Left lung (tissue), 4 donors: ENCODE measurements at regions not wholly inside any gene's neighbourhood (a gene's known extent, or its start where the extent isn't known, plus 50 kb on each side); places are given as distances from the start of the nearest gene placed in this dataset.

Experiments
- ATAC-seq: fragments of 200-7000 bp; cut with Tn5 transposase; one replicate; pipeline ENCODE4 v1.9.1; 2020; ENCODE audit warnings: moderate library complexity
- DNase-seq, 4 donors: peaks; one replicate each; pipeline ENCODE4 v3.0.0-alpha.2; 2013 to 2020
- H3K27ac ChIP-seq, 2 donors: fragments of 200-600 bp; sonication (generic) in 1 of 2; one replicate each; pipeline versions ENCODE4 v1.5.0 to v1.8.0; 2020 to 2021
- H3K27me3 ChIP-seq, 2 donors: fragments of 200-600 bp; sonication (generic) in 1 of 2; one replicate each; pipeline versions ENCODE4 v1.5.0 to v1.8.0; 2020 to 2021
- H3K36me3 ChIP-seq, 2 donors: fragments of 200-600 bp; sonication (generic) in 1 of 2; one replicate each; pipeline versions ENCODE4 v1.5.0 to v1.8.0; 2020 to 2021
- H3K4me1 ChIP-seq, 2 donors: fragments of 200-600 bp; one replicate each; pipeline ENCODE4 v1.8.0; 2021
- H3K4me3 ChIP-seq, 2 donors: fragments of 200-600 bp; sonication (generic) in 1 of 2; one replicate each; pipeline versions ENCODE4 v1.5.0 to v1.8.0; 2020 to 2021; ENCODE audit warnings: mild to moderate bottlenecking in 1 of 2
- H3K9me3 ChIP-seq, 2 donors: fragments of 200-600 bp; sonication (generic) in 1 of 2; one replicate each; pipeline versions ENCODE4 v1.5.0 to v1.8.0; 2020 to 2021
- CTCF ChIP-seq, 2 donors: fragments of 200-600 bp; sonication (generic) in 1 of 2; IDR thresholded peaks; one replicate each; pipeline versions ENCODE4 v1.5.0 to v1.8.0; 2021; ENCODE audit warnings: antibody characterized with exemption in 2 of 2
- intact Hi-C, 2 donors: fragments of 100-400 bp; cut with DNase I; formaldehyde crosslinking; loops; one replicate each; pipeline versions ENCODE4 v1.11.2 to v1.14.2; 2022
- donor health status: DM: no; HTN: yes; CAD: no.
- donor health status: DM: no; HTN: no; CAD: no.

GRCh38 chr18:41206341-41206830, 748.6 kb upstream of the PIK3C3 start:
- H3K36me3 ChIP-seq = no peaks in the 10 kb centered on the region
- no peaks in the 10 kb centered on the region for H3K27me3 ChIP-seq
- TF ChIP-seq CTCF (IDR thresholded peaks at IDR 0.05) = no peak
- no peak for ATAC-seq
- H3K4me1 ChIP-seq = no peaks in the 10 kb centered on the region
- no peaks in the 10 kb centered on the region for H3K9me3 ChIP-seq
- H3K27ac ChIP-seq = no peak overlapping the region
- intact Hi-C loops = no loop called here
- DNase-seq = no peak
- H3K4me3 ChIP-seq = no peak overlapping the region

DNA sequence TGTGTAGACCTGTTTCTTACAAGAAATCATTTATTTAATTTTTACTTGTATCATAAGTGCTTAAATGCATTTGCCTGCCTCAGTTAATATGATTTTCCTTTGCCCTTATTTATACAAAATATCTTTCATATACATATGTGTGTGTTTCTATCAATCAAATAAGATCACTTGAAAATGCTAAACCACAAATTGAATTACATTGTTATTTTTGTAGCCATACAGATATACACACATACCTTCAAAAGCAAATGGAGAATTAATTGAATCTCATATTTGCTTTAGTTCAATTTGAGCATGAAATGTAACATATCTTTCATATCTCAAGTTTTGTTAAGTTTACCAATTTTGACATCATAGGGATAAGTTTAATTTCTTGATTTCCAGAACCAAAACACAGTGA, 755.8 kb upstream of the PIK3C3 start:
- no peaks in the 10 kb centered on the region for H3K36me3 ChIP-seq
- no peaks in the 10 kb centered on the region for H3K4me1 ChIP-seq
- H3K4me3 ChIP-seq = no peak overlapping the region
- TF ChIP-seq CTCF (IDR thresholded peaks at IDR 0.05) = no peak
- DNase-seq (no peak), ATAC-seq (no peak)
- no peaks in the 10 kb centered on the region for H3K27me3 ChIP-seq
- H3K27ac ChIP-seq = no peak overlapping the region
- intact Hi-C loops = no loop called here
- H3K9me3 ChIP-seq = peaks cover 0 to 9% of the 10 kb centered on the region in 2 donors

DNA sequence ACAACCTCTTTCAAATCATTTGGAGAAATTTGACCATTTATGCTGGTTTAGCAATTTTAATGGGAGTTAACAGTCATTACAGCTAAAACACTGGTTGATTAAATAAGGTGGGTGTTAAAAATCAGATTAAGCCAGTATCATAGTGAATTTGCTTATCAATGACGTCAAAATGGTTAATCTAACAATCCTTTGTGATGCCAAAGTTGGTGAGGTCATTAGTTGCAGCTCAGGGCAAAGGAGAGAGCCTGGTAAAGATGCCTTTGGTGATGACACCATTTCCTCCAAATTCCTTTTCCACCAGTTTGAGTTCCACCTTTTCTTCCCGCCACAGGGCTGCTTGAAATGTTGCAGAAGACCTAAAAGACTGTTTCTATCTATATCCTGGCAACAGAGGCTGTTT, 757.1 kb upstream of the PIK3C3 start:
- Histone ChIP-seq H3K4me1 (no peaks in the 10 kb centered on the region), H3K27ac (no peak overlapping the region), H3K36me3 (no peaks in the 10 kb centered on the region), H3K27me3 (no peaks in the 10 kb centered on the region), H3K9me3 (peaks cover 0 to 12% of the 10 kb centered on the region in 2 donors), H3K4me3 (no peak overlapping the region)
- TF ChIP-seq CTCF (IDR thresholded peaks at IDR 0.05) = no peak
- DNase-seq (no peak), ATAC-seq (no peak)
- intact Hi-C loops = no loop called here

GRCh38 chr18:41170346-41170745, 784.7 kb upstream of the PIK3C3 start:
- no peaks in the 10 kb centered on the region for H3K27me3 ChIP-seq
- no peak overlapping the region for H3K4me3 ChIP-seq
- DNase-seq = no peak
- H3K36me3 ChIP-seq = no peaks in the 10 kb centered on the region
- no peak for ATAC-seq
- no peaks in the 10 kb centered on the region for H3K4me1 ChIP-seq
- TF ChIP-seq CTCF (IDR thresholded peaks at IDR 0.05) = no peak
- H3K9me3 ChIP-seq = no peaks in the 10 kb centered on the region
- intact Hi-C loops = no loop called here
- no peak overlapping the region for H3K27ac ChIP-seq

DNA sequence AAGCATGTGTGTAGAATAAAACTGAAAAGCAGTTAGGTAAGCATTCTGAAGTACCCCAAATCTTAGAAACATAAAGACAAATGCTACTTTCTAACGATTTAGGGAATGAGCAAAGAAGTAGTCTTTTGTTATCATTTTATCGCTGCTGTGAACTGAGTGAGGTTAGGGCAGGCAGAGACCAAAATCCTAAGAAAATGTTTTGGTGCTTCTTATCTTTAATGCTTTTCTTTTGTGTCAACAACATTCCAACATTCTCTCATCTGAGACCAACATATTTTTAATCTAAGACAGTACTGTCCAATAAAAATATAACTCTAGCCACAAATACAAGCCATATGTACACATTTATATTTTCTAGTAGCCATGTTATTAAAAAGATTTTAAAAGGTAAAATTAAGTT, 789.4 kb upstream of the PIK3C3 start:
- ATAC-seq = no peak
- no peak overlapping the region for H3K27ac ChIP-seq
- H3K4me1 ChIP-seq = no peaks in the 10 kb centered on the region
- no peaks in the 10 kb centered on the region for H3K36me3 ChIP-seq
- no peaks in the 10 kb centered on the region for H3K27me3 ChIP-seq
- H3K4me3 ChIP-seq = no peak overlapping the region
- no peak for TF ChIP-seq CTCF (IDR thresholded peaks at IDR 0.05)
- intact Hi-C loops = no loop called here
- no peak for DNase-seq
- H3K9me3 ChIP-seq = no peaks in the 10 kb centered on the region
